ENCODE measurements at regions not wholly inside any gene's neighbourhood (a gene's known extent, or its start where the extent isn't known, plus 50 kb on each side); places are given as distances from the start of the nearest gene placed in this dataset.

GRCh38 chr10:21019436-21019835 is 122.3 kb upstream of the NEBL start:
- Histone ChIP-seq H3K36me3 (no peaks in the 10 kb centered on the region), H3K4me1 (replicated peaks) (no peaks in the 10 kb centered on the region), H3K27ac (no peak overlapping the region), H3K4me3 (no peak overlapping the region), H3K9me3 (no peaks in the 10 kb centered on the region), H3K27me3 (replicated peaks; ENCODE audit: insufficient read depth) (no peaks in the 10 kb centered on the region)
- 94% methylated on average over 6 of the region's 6 CpGs for WGBS
- intact Hi-C loops (cut with DNase I) = no loop called here
- TF ChIP-seq CTCF (IDR thresholded peaks at IDR 0.05) (no peak), POLR2A (IDR thresholded peaks at IDR 0.05) (no peak), POLR2AphosphoS5 (IDR thresholded peaks at IDR 0.05) (no peak)
- DNase-seq (ENCODE audit: low spot score) = no peak

GRCh38 chr10:21015851-21016250 is 118.7 kb upstream of the NEBL start:
- DNase-seq (ENCODE audit: low spot score) = no peak
- TF ChIP-seq POLR2A (IDR thresholded peaks at IDR 0.05) (no peak), POLR2AphosphoS5 (IDR thresholded peaks at IDR 0.05) (no peak), CTCF (IDR thresholded peaks at IDR 0.05) (no peak)
- Histone ChIP-seq H3K27ac (no peak overlapping the region), H3K27me3 (replicated peaks; ENCODE audit: insufficient read depth) (no peaks in the 10 kb centered on the region), H3K9me3 (no peaks in the 10 kb centered on the region), H3K4me1 (replicated peaks) (no peaks in the 10 kb centered on the region), H3K36me3 (no peaks in the 10 kb centered on the region), H3K4me3 (no peak overlapping the region)
- intact Hi-C loops (cut with DNase I) = no loop called here
- 64% methylated on average over 4 of the region's 4 CpGs for WGBS

GRCh38 chr10:21014141-21014540 is 117.0 kb upstream of the NEBL start:
- TF ChIP-seq POLR2AphosphoS5 (IDR thresholded peaks at IDR 0.05) (no peak), POLR2A (IDR thresholded peaks at IDR 0.05) (no peak), CTCF (IDR thresholded peaks at IDR 0.05) (no peak)
- WGBS = 79% methylated on average over 3 of the region's 3 CpGs
- Histone ChIP-seq H3K9me3 (no peaks in the 10 kb centered on the region), H3K27ac (no peak overlapping the region), H3K27me3 (replicated peaks; ENCODE audit: insufficient read depth) (no peaks in the 10 kb centered on the region), H3K4me3 (no peak overlapping the region), H3K36me3 (no peaks in the 10 kb centered on the region), H3K4me1 (replicated peaks) (no peaks in the 10 kb centered on the region)
- DNase-seq (ENCODE audit: low spot score) = no peak
- intact Hi-C loops (cut with DNase I) = no loop called here

GRCh38 chr10:21011433-21012018 is 114.4 kb upstream of the NEBL start:
- Histone ChIP-seq H3K27ac (no peak overlapping the region), H3K4me3 (no peak overlapping the region), H3K9me3 (no peaks in the 10 kb centered on the region), H3K36me3 (no peaks in the 10 kb centered on the region), H3K4me1 (replicated peaks) (no peaks in the 10 kb centered on the region), H3K27me3 (replicated peaks; ENCODE audit: insufficient read depth) (no peaks in the 10 kb centered on the region)
- TF ChIP-seq POLR2A (IDR thresholded peaks at IDR 0.05) = no peak
- TF ChIP-seq CTCF (IDR thresholded peaks at IDR 0.05) = no peak
- TF ChIP-seq POLR2AphosphoS5 (IDR thresholded peaks at IDR 0.05) = no peak
- DNase-seq (ENCODE audit: low spot score) = no peak
- 97% methylated on average over 4 of the region's 4 CpGs for WGBS
- intact Hi-C loops (cut with DNase I) = no loop called here

GRCh38 chr10:21010615-21011014 is 113.5 kb upstream of the NEBL start:
- H3K27ac ChIP-seq = no peak overlapping the region
- H3K4me3 ChIP-seq = no peak overlapping the region
- no peaks in the 10 kb centered on the region for H3K36me3 ChIP-seq
- no peak for DNase-seq (ENCODE audit: low spot score)
- no peaks in the 10 kb centered on the region for H3K27me3 ChIP-seq (replicated peaks; ENCODE audit: insufficient read depth)
- H3K4me1 ChIP-seq (replicated peaks) = no peaks in the 10 kb centered on the region
- TF ChIP-seq POLR2A (IDR thresholded peaks at IDR 0.05) (no peak), POLR2AphosphoS5 (IDR thresholded peaks at IDR 0.05) (no peak), CTCF (IDR thresholded peaks at IDR 0.05) (no peak)
- intact Hi-C loops (cut with DNase I) = no loop called here
- WGBS = 96% methylated on average over 3 of the region's 3 CpGs
- no peaks in the 10 kb centered on the region for H3K9me3 ChIP-seq
